HG03103 (cell line): ENCODE measurements at regions not wholly inside any gene's neighbourhood (a gene's known extent, or its start where the extent isn't known, plus 50 kb on each side); places are given as distances from the start of the nearest gene placed in this dataset.
"Not testable (repeated sequence)": the region's sequence is repeated elsewhere in the genome, so short reads cannot be mapped to it uniquely, and the experiment has no call there.

Source experiments
- ATAC-seq: cut with Tn5 transposase; IDR thresholded peaks from one replicate; pipeline ENCODE4 v1.9.1; 2021; ENCODE audit warnings: low read depth; ENCODE audit not compliant: unreplicated experiment

GRCh38 chr2:3116371-3116770 is 261.2 kb downstream of the EIPR1 start:
- no peak for ATAC-seq

- no peak for ATAC-seq
Measured at GRCh38 chr2:3115301-3116042, 262.1 kb downstream of the EIPR1 start.

GRCh38 chr2:3114406-3115185 is 263.0 kb downstream of the EIPR1 start:
- ATAC-seq, result no peak

GRCh38 chr2:3113769-3114168 is 263.8 kb downstream of the EIPR1 start:
- ATAC-seq, result no peak

- no peak for ATAC-seq
Measured at GRCh38 chr2:3113122-3113521, 264.5 kb downstream of the EIPR1 start.

DNA sequence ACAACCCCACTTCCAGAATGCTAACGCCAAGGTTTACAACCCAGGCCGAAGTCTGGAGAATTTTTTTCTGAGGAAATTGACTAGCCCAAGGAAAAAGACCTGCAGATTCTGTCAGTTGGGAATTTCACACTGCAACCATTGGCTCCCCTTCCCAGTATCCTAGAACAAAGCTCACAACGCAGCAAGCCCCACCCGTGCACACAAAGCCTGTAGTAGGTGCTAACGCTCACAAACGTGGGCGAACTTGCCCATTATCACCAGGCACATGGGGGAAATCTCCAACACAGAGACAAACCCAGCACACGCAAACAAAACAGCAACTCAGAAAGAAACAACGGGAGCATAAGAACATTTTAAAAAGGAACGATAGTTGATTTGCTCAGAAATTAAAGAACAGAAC is 265.1 kb downstream of the EIPR1 start:
- ATAC-seq, result no peak

GRCh38 chr2:3112131-3112530 is 265.5 kb downstream of the EIPR1 start:
- ATAC-seq, result no peak

DNA sequence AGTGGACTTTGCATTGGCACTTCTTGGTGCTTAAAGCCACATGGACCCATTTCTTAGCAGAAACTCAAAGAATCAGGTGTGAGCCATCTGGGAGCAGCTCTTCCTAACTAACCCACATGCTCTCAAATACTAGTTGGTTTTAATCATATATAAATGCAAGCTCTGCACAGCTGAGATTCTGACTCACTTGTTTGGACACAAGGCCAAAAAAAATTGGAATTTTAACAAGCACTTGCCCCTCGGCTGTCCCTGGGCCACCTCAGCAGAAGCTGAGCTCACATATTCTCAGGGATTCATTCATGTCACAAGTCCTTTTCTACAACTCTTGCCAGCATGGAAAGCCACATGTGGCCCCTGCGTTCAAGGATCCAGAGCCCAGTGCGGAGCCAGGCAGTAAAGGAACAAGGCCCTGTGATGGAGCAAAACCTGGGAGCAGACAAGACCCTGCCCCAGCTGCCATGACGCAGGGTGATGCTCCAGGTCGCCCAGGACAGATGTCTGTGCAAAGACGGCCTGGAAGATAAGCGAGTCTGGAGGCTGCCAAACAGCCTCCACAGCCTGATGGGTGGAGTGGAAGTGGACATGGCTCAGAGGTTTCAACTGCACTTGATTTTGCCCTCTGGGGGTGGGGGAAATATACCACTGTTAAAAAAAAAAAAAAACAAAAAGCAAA is 266.5 kb downstream of the EIPR1 start:
- no peak for ATAC-seq

DNA sequence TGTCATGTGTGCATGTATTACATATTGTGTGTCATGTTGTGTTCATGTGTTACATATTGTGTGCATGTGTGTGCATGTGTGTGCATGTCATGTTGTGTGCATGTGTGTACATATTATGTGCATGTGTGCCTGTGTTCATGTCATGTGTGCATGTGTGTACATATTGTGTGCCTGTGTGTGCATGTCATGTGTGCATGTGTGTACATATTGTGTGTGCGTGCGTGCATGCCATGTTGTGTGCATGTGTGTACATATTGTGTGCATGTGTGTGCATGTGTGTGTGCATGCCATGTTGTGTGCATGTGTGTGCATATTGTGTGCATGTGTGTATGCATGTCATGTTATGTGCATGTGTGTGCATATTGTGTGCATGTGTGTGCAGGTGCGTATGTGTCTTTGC is 267.1 kb downstream of the EIPR1 start:
- no peak for ATAC-seq

- no peak for ATAC-seq
Measured at GRCh38 chr2:3108710-3109702, 268.6 kb downstream of the EIPR1 start.

DNA sequence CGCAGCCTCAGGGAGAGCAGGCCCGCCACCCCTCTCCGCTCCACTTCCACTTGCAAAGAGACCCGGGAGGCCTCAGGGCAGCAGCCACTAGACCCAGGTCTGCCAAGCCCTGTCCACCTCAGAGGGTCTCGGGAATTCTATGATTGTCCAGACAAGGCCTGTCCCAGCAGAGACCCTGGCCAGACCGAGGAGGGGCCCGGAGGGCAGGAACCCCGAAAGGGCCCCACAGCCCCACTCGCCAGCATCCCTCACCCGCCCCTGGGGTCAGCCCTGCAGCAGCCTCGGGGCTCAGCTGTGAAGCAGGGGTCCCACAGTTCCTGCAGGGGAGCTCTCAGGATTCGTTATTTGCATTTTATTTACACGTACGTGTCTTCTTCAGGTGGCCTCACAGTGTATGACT is 269.5 kb downstream of the EIPR1 start:
- no peak for ATAC-seq

GRCh38 chr2:3107567-3107966 is 270.1 kb downstream of the EIPR1 start:
- no peak for ATAC-seq

- ATAC-seq, result no peak
Measured at GRCh38 chr2:3105814-3106569, 271.6 kb downstream of the EIPR1 start.

- not testable (repeated sequence) for ATAC-seq
Measured at GRCh38 chr2:3104958-3105813, 272.4 kb downstream of the EIPR1 start.

DNA sequence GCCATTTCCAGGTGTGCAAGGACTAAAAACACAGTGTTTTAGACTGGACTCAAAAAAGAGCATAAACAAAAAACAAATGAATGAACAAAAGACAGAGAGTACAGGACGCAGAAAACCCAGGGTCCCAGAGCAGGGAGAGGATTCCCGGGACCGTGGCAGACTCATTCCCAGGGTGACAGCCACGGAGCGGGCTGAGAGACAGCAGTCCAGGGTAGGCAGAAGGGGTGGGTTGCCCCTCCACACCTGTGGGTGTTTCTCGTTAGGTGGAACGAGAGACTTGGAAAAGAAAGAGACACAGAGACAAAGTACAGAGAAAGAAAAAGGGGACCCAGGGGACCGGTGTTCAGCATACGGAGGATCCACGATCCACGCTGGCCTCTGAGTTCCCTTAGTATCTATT is 273.4 kb downstream of the EIPR1 start:
- ATAC-seq, result no peak

GRCh38 chr2:3102922-3103569 is 274.6 kb downstream of the EIPR1 start:
- no peak for ATAC-seq

DNA sequence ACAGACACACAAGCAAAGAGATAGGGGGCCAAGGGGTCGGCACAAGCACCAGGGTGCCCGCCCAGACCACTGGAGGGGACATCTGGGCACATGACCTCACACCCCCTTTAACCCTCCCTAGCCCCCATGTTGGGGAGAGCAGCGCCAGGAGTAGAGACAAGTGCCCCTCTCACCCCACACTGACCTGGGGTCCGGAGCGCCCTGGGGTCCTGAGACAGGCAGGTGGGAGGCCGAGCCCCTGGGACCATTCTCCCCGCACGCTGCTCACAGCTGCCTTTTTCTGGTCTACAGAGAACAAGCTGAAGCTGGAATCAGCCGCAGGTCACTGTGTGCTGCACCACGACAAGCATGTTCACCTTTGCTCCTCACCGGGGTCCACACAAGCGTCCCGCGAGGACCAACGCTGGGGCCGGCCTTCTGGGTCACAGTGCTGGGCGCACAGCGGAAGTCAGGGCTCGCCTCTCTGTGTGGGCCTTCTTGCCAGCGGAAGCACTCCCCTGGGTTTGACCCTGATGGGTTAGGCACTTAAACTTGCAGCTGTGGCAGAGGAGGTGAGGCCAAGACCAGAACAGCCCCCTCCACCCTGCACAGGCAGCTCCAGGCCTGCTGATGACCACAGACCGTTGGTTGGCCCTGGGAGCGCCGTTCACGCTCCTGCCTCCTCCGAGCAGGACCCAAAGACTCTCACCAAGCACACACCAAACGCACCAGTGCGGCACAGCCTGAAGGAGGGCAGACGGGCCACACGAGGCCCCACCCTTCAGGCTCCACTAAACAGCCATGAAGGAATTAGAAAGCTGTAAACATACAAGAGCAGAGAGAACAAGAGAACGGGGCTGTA is 275.3 kb downstream of the EIPR1 start:
- no peak for ATAC-seq
